HG03175 (cell line): ENCODE measurements at regions not wholly inside any gene's neighbourhood (a gene's known extent, or its start where the extent isn't known, plus 50 kb on each side); places are given as distances from the start of the nearest gene placed in this dataset.

Source experiments
- ATAC-seq: cut with Tn5 transposase; IDR thresholded peaks from one replicate; pipeline ENCODE4 v1.9.1; 2021; ENCODE audit warnings: mild to moderate bottlenecking, moderate library complexity; ENCODE audit not compliant: unreplicated experiment

GRCh38 chr1:218670875-218671274 is 325.7 kb downstream of the TGFB2 start:
- ATAC-seq, result no peak

GRCh38 chr1:218671573-218671972 is 326.4 kb downstream of the TGFB2 start:
- ATAC-seq, result no peak

GRCh38 chr1:218673170-218673569 is 328.0 kb downstream of the TGFB2 start:
- ATAC-seq, result no peak

- ATAC-seq, result no peak
These were observed 329.2 kb downstream of the TGFB2 start for GRCh38 chr1:218674280-218674773.

GRCh38 chr1:218677026-218677425 is 331.9 kb downstream of the TGFB2 start:
- ATAC-seq, result no peak

- no peak for ATAC-seq
These were observed 334.3 kb downstream of the TGFB2 start for GRCh38 chr1:218679391-218679790.

- no peak for ATAC-seq
These were observed 335.0 kb downstream of the TGFB2 start for GRCh38 chr1:218679988-218680748.

- no peak for ATAC-seq
These were observed 338.1 kb downstream of the TGFB2 start for GRCh38 chr1:218683242-218683641.

- no peak for ATAC-seq
These were observed 341.1 kb downstream of the TGFB2 start for GRCh38 chr1:218686258-218686657.

- no peak for ATAC-seq
These were observed 341.6 kb downstream of the TGFB2 start for GRCh38 chr1:218686761-218687160.

GRCh38 chr1:218692808-218693207 is 347.7 kb downstream of the TGFB2 start:
- ATAC-seq, result no peak

GRCh38 chr1:218693599-218693998 is 348.5 kb downstream of the TGFB2 start:
- ATAC-seq, result no peak

GRCh38 chr1:218694085-218694484 is 348.9 kb downstream of the TGFB2 start:
- ATAC-seq, result no peak

GRCh38 chr1:218694636-218695035 is 349.5 kb downstream of the TGFB2 start:
- no peak for ATAC-seq

GRCh38 chr1:218695525-218695924 is 350.4 kb downstream of the TGFB2 start:
- ATAC-seq, result no peak

GRCh38 chr1:218698141-218698540 is 353.0 kb downstream of the TGFB2 start:
- no peak for ATAC-seq

GRCh38 chr1:218699421-218699820 is 354.3 kb downstream of the TGFB2 start:
- no peak for ATAC-seq

- ATAC-seq, result no peak
These were observed 354.7 kb downstream of the TGFB2 start for GRCh38 chr1:218699865-218700264.

- no peak for ATAC-seq
These were observed 355.5 kb downstream of the TGFB2 start for GRCh38 chr1:218700666-218701065.

- no peak for ATAC-seq
These were observed 356.0 kb downstream of the TGFB2 start for GRCh38 chr1:218701131-218701530.

GRCh38 chr1:218702775-218703174 is 357.6 kb downstream of the TGFB2 start:
- no peak for ATAC-seq

- no peak for ATAC-seq
These were observed 358.7 kb downstream of the TGFB2 start for GRCh38 chr1:218703836-218704235.

GRCh38 chr1:218705391-218705790 is 360.3 kb downstream of the TGFB2 start:
- no peak for ATAC-seq
